ENCODE measurements at regions not wholly inside any gene's neighbourhood (a gene's known extent, or its start where the extent isn't known, plus 50 kb on each side); places are given as distances from the start of the nearest gene placed in this dataset.

DNA sequence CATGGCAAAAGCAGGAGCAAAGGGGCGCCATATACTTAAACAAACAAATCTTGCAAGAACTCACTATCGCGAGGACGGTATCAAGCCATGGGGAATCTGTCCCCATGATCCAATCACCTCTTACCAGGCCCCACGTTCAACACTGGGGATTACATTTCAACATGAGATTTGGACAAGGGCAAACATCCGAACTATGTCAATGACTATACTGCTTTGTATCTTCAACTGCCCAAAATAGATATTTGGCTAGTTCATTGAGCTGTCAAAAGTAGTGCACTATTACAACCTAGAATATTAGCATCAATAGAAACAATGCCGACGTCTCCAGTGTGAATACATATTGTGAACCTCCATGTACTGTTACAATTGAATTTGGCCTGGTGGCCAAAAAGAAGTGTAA, 760.4 kb downstream of the MCTP2 start:
- no peaks in the 10 kb centered on the region for H4K20me1 ChIP-seq (replicated peaks; ENCODE audit: insufficient read depth)
- TF ChIP-seq POLR2AphosphoS5 (IDR thresholded peaks at IDR 0.05; ENCODE audit: low read depth) (no peak), ZNF114 (CRISPR knock-in tag; IDR thresholded peaks at IDR 0.05) (no peak), STAT1 (IDR thresholded peaks at IDR 0.05; ENCODE audit: unreplicated experiment) (no peak), ZNF462 (CRISPR knock-in tag; IDR thresholded peaks at IDR 0.05) (no peak), ZNF331 (CRISPR knock-in tag; IDR thresholded peaks at IDR 0.05; ENCODE audit: low read depth) (no peak), EZH2phosphoT487 (IDR thresholded peaks at IDR 0.05; ENCODE audit: unreplicated experiment) (no peak), NANOG (IDR thresholded peaks at IDR 0.05; ENCODE audit: borderline replicate concordance) (no peak), JUNB (IDR thresholded peaks at IDR 0.05; ENCODE audit: unreplicated experiment) (no peak), ETS1 (IDR thresholded peaks at IDR 0.05) (no peak), CTCF (conservative IDR thresholded peaks at IDR 0.05; ENCODE audit: low read depth in 2 of 2) (no peak), CREB1 (CRISPR knock-in tag; IDR thresholded peaks at IDR 0.05; ENCODE audit: low read depth) (no peak), EZH2 (IDR thresholded peaks at IDR 0.05; ENCODE audit: low read depth, unreplicated experiment) (no peak)
- TF ChIP-seq, protein P1, sequence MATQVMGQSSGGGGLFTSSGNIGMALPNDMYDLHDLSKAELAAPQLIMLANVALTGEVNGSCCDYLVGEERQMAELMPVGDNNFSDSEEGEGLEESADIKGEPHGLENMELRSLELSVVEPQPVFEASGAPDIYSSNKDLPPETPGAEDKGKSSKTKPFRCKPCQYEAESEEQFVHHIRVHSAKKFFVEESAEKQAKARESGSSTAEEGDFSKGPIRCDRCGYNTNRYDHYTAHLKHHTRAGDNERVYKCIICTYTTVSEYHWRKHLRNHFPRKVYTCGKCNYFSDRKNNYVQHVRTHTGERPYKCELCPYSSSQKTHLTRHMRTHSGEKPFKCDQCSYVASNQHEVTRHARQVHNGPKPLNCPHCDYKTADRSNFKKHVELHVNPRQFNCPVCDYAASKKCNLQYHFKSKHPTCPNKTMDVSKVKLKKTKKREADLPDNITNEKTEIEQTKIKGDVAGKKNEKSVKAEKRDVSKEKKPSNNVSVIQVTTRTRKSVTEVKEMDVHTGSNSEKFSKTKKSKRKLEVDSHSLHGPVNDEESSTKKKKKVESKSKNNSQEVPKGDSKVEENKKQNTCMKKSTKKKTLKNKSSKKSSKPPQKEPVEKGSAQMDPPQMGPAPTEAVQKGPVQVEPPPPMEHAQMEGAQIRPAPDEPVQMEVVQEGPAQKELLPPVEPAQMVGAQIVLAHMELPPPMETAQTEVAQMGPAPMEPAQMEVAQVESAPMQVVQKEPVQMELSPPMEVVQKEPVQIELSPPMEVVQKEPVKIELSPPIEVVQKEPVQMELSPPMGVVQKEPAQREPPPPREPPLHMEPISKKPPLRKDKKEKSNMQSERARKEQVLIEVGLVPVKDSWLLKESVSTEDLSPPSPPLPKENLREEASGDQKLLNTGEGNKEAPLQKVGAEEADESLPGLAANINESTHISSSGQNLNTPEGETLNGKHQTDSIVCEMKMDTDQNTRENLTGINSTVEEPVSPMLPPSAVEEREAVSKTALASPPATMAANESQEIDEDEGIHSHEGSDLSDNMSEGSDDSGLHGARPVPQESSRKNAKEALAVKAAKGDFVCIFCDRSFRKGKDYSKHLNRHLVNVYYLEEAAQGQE (IDR thresholded peaks at IDR 0.05; ENCODE audit: unreplicated experiment) = no peak
- Mint-ChIP-seq H3K27me3 (ENCODE audit: insufficient read depth, low read depth, poor library complexity) (no peaks in the 10 kb centered on the region), H3K4me3 (no peak overlapping the region), H3K36me3 (ENCODE audit: low read depth) (no peaks in the 10 kb centered on the region), H3K27ac (no peak overlapping the region), H3K9me3 (peaks cover 5% of the 10 kb centered on the region; the same call in 2 of the 3 replicates), H3K4me1 (no peaks in the 10 kb centered on the region)
- DNase-seq (ENCODE audit: low spot score) (no peak), ATAC-seq (no peak)
- 0 out of 2 replicates have a peak, but pooled peaks cover 3% of the 10 kb centered on the region for H3K9me2 ChIP-seq (ENCODE audit: insufficient read depth)
- H3K79me2 ChIP-seq (replicated peaks; ENCODE audit: insufficient read depth) = no peaks in the 10 kb centered on the region
- H3K27me3 ChIP-seq (ENCODE audit: insufficient read depth) = no peaks in the 10 kb centered on the region
- H3K36me3 ChIP-seq (ENCODE audit: insufficient read depth) = no peaks in the 10 kb centered on the region
- no peak overlapping the region for H3K4me2 ChIP-seq
- H3K4me3 ChIP-seq = no peak overlapping the region
- H3K27ac ChIP-seq (ENCODE audit: low read depth) = no peak overlapping the region
- no peaks in the 10 kb centered on the region for H3K4me1 ChIP-seq (ENCODE audit: insufficient read depth)
- H2AFZ ChIP-seq = no peak overlapping the region
- no peaks in the 10 kb centered on the region for H3F3A ChIP-seq (replicated peaks; ENCODE audit: low read depth)
